22Rv1 (cell line): ENCODE measurements at regions not wholly inside any gene's neighbourhood (a gene's known extent, or its start where the extent isn't known, plus 50 kb on each side); places are given as distances from the start of the nearest gene placed in this dataset.

Experiments used
- ZFX ChIP-seq: fragments of 450-650 bp; IDR thresholded peaks from 2 replicates; pipeline ENCODE4 v1.6.1; 2017; ENCODE audit warnings: antibody characterized with exemption, borderline replicate concordance
- TF ChIP-seq, protein P1 (sequence below): fragments of 450-650 bp; IDR thresholded peaks from 2 replicates; pipeline ENCODE4 v1.5.1; 2017; ENCODE audit warnings: mild to moderate bottlenecking

DNA sequence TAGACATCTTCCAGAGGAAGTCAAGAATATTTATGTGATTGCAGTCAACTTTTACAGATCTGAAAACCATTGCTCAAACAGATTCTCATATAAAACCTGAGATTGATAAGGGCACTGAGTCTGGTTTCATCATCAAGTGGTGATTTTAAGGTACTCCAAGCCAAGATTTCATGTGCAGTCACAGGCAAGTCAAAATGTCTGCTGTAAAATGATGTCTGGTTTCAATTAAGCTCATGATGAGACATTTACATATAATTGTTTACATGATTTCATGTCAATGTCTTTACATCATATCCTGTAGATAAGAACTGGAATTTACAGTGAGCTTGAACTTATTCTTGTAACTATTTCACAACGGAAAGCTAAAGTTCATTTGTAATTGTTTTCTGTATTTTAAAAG, 1215.5 kb downstream of the ROBO2 start:
- TF ChIP-seq, protein P1, sequence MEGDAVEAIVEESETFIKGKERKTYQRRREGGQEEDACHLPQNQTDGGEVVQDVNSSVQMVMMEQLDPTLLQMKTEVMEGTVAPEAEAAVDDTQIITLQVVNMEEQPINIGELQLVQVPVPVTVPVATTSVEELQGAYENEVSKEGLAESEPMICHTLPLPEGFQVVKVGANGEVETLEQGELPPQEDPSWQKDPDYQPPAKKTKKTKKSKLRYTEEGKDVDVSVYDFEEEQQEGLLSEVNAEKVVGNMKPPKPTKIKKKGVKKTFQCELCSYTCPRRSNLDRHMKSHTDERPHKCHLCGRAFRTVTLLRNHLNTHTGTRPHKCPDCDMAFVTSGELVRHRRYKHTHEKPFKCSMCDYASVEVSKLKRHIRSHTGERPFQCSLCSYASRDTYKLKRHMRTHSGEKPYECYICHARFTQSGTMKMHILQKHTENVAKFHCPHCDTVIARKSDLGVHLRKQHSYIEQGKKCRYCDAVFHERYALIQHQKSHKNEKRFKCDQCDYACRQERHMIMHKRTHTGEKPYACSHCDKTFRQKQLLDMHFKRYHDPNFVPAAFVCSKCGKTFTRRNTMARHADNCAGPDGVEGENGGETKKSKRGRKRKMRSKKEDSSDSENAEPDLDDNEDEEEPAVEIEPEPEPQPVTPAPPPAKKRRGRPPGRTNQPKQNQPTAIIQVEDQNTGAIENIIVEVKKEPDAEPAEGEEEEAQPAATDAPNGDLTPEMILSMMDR: no peak
- no peak for TF ChIP-seq ZFX
